ENCODE measurements at regions not wholly inside any gene's neighbourhood (a gene's known extent, or its start where the extent isn't known, plus 50 kb on each side); places are given as distances from the start of the nearest gene placed in this dataset.

GRCh38 chr13:84959818-84960217 lies 839.4 kb downstream of the SLITRK6 start:
- TF ChIP-seq, protein P1, sequence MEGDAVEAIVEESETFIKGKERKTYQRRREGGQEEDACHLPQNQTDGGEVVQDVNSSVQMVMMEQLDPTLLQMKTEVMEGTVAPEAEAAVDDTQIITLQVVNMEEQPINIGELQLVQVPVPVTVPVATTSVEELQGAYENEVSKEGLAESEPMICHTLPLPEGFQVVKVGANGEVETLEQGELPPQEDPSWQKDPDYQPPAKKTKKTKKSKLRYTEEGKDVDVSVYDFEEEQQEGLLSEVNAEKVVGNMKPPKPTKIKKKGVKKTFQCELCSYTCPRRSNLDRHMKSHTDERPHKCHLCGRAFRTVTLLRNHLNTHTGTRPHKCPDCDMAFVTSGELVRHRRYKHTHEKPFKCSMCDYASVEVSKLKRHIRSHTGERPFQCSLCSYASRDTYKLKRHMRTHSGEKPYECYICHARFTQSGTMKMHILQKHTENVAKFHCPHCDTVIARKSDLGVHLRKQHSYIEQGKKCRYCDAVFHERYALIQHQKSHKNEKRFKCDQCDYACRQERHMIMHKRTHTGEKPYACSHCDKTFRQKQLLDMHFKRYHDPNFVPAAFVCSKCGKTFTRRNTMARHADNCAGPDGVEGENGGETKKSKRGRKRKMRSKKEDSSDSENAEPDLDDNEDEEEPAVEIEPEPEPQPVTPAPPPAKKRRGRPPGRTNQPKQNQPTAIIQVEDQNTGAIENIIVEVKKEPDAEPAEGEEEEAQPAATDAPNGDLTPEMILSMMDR (IDR thresholded peaks at IDR 0.05; ENCODE audit: insufficient read depth, missing control alignments), result no peak
- FAIRE-seq, result no peak
- DNase-seq (ENCODE audit: insufficient read length, low spot score), result no peak

DNA sequence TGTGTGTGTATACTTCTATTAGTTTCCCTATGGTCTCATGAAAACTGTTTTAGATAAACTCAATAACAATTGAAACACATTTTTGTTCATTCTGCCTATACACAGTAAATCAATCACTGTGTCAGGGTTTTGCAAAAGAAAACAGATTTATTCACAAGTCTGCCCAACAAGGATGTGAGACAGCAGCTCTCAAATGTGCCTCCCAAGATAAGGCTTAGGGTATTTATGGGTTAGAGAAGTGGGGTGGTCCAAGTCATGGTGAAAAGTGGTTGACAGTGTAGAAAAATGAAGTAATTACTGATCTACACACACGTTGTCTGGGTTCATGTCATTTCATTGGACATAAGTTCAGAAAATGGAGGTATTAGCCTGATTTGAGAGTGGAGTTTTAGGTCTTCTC lies 844.6 kb downstream of the SLITRK6 start:
- DNase-seq (ENCODE audit: insufficient read length, low spot score), result no peak
- TF ChIP-seq, protein P1 (IDR thresholded peaks at IDR 0.05; ENCODE audit: insufficient read depth, missing control alignments), result no peak
- no peak for FAIRE-seq

GRCh38 chr13:84951128-84951527 lies 848.1 kb downstream of the SLITRK6 start:
- DNase-seq (ENCODE audit: insufficient read length, low spot score) (no peak), FAIRE-seq (no peak)
- TF ChIP-seq, protein P1 (IDR thresholded peaks at IDR 0.05; ENCODE audit: insufficient read depth, missing control alignments), result no peak

GRCh38 chr13:84946192-84946591 lies 853.0 kb downstream of the SLITRK6 start:
- FAIRE-seq (no peak), DNase-seq (ENCODE audit: insufficient read length, low spot score) (no peak)
- TF ChIP-seq, protein P1 (IDR thresholded peaks at IDR 0.05; ENCODE audit: insufficient read depth, missing control alignments), result no peak

- DNase-seq (ENCODE audit: insufficient read length, low spot score) (no peak), FAIRE-seq (no peak)
- TF ChIP-seq, protein P1 (IDR thresholded peaks at IDR 0.05; ENCODE audit: insufficient read depth, missing control alignments), result no peak
Observed at GRCh38 chr13:84940798-84941197, 858.4 kb downstream of the SLITRK6 start.

DNA sequence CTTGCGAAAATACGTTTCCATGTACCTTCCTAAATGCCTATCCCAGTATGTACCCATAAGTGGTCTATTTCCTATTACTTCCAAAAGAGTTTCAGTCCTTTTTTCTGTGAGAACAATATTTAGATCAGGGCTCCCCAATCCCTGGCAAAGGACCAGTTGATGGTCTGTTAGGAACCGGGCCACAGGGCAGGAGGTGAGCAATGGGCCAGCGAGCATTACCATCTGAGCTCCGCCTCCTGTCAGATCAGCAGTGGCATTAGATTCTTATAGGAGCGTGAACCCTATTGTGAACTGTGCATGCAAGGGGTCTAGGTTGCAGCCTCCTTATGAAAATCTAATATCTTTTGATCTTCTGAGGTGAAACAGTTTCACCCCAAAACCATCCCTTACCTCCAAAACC lies 859.1 kb downstream of the SLITRK6 start:
- DNase-seq (ENCODE audit: insufficient read length, low spot score) (no peak), FAIRE-seq (no peak)
- TF ChIP-seq, protein P1 (IDR thresholded peaks at IDR 0.05; ENCODE audit: insufficient read depth, missing control alignments), result no peak

DNA sequence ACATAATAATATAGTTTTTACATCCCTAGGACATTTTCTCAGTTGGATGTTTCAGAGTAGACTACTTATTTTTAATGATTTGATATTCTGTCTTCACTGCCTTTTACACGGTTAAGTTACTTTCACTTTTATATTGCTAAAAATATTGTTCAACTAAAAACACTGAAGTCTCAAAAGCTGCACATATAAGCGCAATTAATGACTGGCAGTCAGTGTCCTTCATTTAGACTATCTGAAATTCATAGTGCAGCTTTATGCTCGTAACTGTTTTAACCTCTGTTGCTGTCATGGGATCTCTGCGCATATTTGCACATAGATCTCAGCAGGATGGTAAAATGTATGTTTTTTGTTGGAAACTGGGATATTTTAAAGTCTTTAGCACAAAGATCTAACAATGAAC lies 864.3 kb downstream of the SLITRK6 start:
- FAIRE-seq (no peak), DNase-seq (ENCODE audit: insufficient read length, low spot score) (no peak)
- TF ChIP-seq, protein P1 (IDR thresholded peaks at IDR 0.05; ENCODE audit: insufficient read depth, missing control alignments), result no peak
